LNCaP clone FGC (cell line): ENCODE measurements at regions not wholly inside any gene's neighbourhood (a gene's known extent, or its start where the extent isn't known, plus 50 kb on each side); places are given as distances from the start of the nearest gene placed in this dataset.
A peak's percentile ranks its signal among the peaks of the same experiment; 100 is the strongest.

Experiments used
- DNase-seq: peaks from one replicate; pipeline ENCODE4 v3.0.0-alpha.2; 2011; ENCODE audit warnings: low read depth
- H3K4me3 ChIP-seq: 2 replicates; pipeline ENCODE4 v1.5.1; 2011; ENCODE audit warnings: mild to moderate bottlenecking, low read depth, low read length, control low read depth
- CTCF ChIP-seq: IDR thresholded peaks from 2 replicates; pipeline ENCODE4 v1.5.1; 2012; ENCODE audit warnings: mild to moderate bottlenecking; ENCODE audit not compliant: control insufficient read depth, insufficient read depth; ENCODE audit errors: extremely low read depth

GRCh38 chr12:92574911-92575570 is 127.7 kb upstream of the PLEKHG7 start:
- TF ChIP-seq CTCF: no peak
- no peak overlapping the region for H3K4me3 ChIP-seq
- DNase-seq: no peak

- peak; percentile 22 for DNase-seq
Observed at GRCh38 chr12:92574051-92574783, 128.6 kb upstream of the PLEKHG7 start.

GRCh38 chr12:92573104-92573503 is 129.7 kb upstream of the PLEKHG7 start:
- no peak for DNase-seq
- TF ChIP-seq CTCF: no peak
- no peak overlapping the region for H3K4me3 ChIP-seq

More at GRCh38 chr12:92574051-92574783, 128.6 kb upstream of the PLEKHG7 start:
- no peak overlapping the region for H3K4me3 ChIP-seq
- peak; percentile 39 for TF ChIP-seq CTCF

- no peak overlapping the region for H3K4me3 ChIP-seq
- no peak for TF ChIP-seq CTCF
- no peak for DNase-seq
Observed at GRCh38 chr12:92571844-92572543, 130.8 kb upstream of the PLEKHG7 start.

GRCh38 chr12:92571169-92571568 is 131.6 kb upstream of the PLEKHG7 start:
- no peak for DNase-seq
- no peak overlapping the region for H3K4me3 ChIP-seq
- no peak for TF ChIP-seq CTCF

GRCh38 chr12:92570056-92570753 is 132.6 kb upstream of the PLEKHG7 start:
- no peak overlapping the region for H3K4me3 ChIP-seq
- TF ChIP-seq CTCF: peak; percentile 62
- DNase-seq: peak; percentile 66
